ENCODE measurements at regions not wholly inside any gene's neighbourhood (a gene's known extent, or its start where the extent isn't known, plus 50 kb on each side); places are given as distances from the start of the nearest gene placed in this dataset.
"Not testable (repeated sequence)": the region's sequence is repeated elsewhere in the genome, so short reads cannot be mapped to it uniquely, and the experiment has no call there.

DNA sequence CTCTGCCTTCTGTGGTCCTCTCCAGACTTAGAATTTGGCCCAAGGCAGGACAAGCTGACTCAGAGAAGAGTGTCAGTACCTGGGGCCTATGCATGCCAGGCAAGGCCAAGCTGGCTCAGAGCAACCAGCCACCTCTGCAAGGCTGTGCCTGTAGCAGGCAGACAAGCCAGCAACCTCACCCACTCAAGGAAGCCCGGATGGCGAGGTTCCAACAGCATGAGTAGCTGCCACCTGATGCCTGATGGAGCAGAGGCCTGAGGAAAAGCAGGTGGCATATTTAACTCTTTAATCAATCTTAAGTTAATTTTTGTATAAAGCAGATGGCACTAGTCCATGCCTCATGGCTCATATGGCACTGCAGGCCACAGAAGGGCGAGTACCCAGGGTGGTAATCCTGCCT is 3595.8 kb upstream of the OR11H1 start:
- in situ Hi-C loops (cut with MboI; ENCODE audit: low sequenced_read_pairs, unreplicated experiment); DNase-seq (ENCODE audit: low spot score): not testable (repeated sequence)

DNA sequence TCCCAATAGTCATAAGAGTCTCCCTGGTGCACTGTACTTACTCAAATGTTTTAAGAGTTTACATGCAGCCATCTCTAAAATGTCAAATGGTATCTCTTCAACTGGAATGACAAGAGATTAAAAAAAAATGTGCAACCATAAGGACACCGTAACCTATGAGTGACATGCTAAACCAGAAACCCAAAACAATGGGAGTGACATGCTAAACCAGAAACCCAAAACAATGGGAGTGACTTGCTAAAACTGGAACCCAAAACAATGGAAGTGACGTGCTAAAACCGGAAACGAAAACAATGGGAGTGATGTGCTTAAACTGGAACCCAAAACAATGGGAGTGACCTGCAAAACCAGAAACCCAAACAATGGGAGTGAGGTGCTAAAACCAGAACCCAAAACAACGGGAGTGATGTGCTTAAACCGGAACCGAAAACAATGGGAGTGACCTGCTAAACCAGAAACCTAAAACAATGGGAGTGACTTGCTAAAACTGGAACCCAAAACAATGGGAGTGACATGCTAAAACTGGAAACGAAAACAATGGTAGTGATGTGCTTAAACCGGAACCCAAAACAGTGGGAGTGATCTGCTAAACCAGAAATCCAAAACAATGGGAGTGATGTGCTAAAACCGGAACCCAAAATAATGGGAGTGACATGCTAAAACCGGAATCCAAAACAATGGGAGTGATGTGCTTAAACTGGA is 3559.9 kb upstream of the OR11H1 start:
- DNase-seq (ENCODE audit: low spot score); in situ Hi-C loops (cut with MboI; ENCODE audit: low sequenced_read_pairs, unreplicated experiment): not testable (repeated sequence)

DNA sequence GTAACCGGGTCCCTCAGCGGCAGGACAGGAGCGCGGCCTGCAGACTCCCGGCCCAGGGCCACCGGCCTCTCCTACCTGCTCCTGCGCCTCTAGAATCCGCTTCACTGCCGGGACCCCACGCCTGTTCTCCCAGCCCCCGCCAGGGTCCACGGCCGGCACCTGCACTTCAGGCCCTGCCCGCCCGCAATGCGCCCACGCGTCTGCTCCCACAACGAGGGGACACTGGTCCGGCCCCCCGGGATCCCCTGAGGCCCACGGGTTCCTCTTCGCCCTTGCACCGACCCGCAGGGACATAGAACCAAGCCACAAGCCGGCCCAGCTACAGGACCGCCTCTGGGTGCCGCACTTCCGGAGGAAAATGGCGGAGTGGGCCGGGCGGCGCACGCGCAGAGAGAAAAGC is 3554.1 kb upstream of the OR11H1 start:
- in situ Hi-C loops (cut with MboI; ENCODE audit: low sequenced_read_pairs, unreplicated experiment): not testable (repeated sequence)
- DNase-seq (ENCODE audit: low spot score): peak; percentile 9
